Stomach (tissue), 4 donors: ENCODE measurements at regions not wholly inside any gene's neighbourhood (a gene's known extent, or its start where the extent isn't known, plus 50 kb on each side); places are given as distances from the start of the nearest gene placed in this dataset.
"Not testable (repeated sequence)": the region's sequence is repeated elsewhere in the genome, so short reads cannot be mapped to it uniquely, and the experiment has no call there.

Experiments
- EP300 ChIP-seq: sonication (generic); formaldehyde crosslinking; IDR thresholded peaks from one replicate; pipeline ENCODE4 v1.6.1; 2017; ENCODE audit warnings: antibody characterized with exemption
- POLR2A ChIP-seq, 4 donors: fragments of 450-650 bp; IDR thresholded peaks; one replicate each; pipeline ENCODE4 v1.6.1; 2016; ENCODE audit warnings: antibody characterized with exemption in 4 of 4, control low read depth in 2 of 4, mild to moderate bottlenecking in 1 of 4, moderate library complexity in 1 of 4
- POLR2AphosphoS5 ChIP-seq, 3 donors: sonication (generic); formaldehyde crosslinking; IDR thresholded peaks; one replicate each; pipeline ENCODE4 v1.6.1; 2016; ENCODE audit warnings: antibody characterized with exemption in 3 of 3
- TF ChIP-seq, protein P1 (sequence below), 7 experiments: fragments of 450-650 bp in 4 of 7; fragments of 200-600 bp in 3 of 7; sonication (generic) in 3 of 7; IDR thresholded peaks; one replicate each; pipeline ENCODE4 v1.5.1; 2016 to 2019; ENCODE audit warnings: antibody characterized with exemption in 7 of 7, control low read depth in 2 of 7, mild to moderate bottlenecking in 1 of 7

DNA sequence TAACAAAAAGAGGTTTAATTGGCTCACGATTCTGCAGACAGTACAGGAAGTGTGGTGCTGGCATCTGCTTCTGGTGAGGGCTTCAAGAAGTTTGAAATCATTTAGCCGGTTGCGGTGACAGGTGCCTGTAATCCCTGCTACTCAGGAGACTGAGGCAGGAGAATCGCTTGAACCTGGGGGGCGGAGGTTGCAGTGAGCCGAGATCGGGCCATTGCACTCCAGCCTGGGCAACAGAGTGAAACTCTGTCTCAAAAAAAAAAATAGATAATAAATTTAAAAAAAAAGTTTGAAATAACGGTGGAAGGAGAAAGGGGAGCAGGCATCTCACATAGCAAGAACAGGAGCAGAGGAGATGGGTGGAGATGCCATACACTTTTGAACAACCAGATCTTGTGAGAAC is 71.9 kb upstream of the TPTE start:
- TF ChIP-seq, protein P1, sequence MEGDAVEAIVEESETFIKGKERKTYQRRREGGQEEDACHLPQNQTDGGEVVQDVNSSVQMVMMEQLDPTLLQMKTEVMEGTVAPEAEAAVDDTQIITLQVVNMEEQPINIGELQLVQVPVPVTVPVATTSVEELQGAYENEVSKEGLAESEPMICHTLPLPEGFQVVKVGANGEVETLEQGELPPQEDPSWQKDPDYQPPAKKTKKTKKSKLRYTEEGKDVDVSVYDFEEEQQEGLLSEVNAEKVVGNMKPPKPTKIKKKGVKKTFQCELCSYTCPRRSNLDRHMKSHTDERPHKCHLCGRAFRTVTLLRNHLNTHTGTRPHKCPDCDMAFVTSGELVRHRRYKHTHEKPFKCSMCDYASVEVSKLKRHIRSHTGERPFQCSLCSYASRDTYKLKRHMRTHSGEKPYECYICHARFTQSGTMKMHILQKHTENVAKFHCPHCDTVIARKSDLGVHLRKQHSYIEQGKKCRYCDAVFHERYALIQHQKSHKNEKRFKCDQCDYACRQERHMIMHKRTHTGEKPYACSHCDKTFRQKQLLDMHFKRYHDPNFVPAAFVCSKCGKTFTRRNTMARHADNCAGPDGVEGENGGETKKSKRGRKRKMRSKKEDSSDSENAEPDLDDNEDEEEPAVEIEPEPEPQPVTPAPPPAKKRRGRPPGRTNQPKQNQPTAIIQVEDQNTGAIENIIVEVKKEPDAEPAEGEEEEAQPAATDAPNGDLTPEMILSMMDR (IDR thresholded peaks at IDR 0.05), result not testable (repeated sequence)
- TF ChIP-seq POLR2AphosphoS5 (IDR thresholded peaks at IDR 0.05); POLR2A (IDR thresholded peaks at IDR 0.05); EP300: not testable (repeated sequence)
